ENCODE measurements at regions not wholly inside any gene's neighbourhood (a gene's known extent, or its start where the extent isn't known, plus 50 kb on each side); places are given as distances from the start of the nearest gene placed in this dataset.
"Not testable (repeated sequence)": the region's sequence is repeated elsewhere in the genome, so short reads cannot be mapped to it uniquely, and the experiment has no call there.

DNA sequence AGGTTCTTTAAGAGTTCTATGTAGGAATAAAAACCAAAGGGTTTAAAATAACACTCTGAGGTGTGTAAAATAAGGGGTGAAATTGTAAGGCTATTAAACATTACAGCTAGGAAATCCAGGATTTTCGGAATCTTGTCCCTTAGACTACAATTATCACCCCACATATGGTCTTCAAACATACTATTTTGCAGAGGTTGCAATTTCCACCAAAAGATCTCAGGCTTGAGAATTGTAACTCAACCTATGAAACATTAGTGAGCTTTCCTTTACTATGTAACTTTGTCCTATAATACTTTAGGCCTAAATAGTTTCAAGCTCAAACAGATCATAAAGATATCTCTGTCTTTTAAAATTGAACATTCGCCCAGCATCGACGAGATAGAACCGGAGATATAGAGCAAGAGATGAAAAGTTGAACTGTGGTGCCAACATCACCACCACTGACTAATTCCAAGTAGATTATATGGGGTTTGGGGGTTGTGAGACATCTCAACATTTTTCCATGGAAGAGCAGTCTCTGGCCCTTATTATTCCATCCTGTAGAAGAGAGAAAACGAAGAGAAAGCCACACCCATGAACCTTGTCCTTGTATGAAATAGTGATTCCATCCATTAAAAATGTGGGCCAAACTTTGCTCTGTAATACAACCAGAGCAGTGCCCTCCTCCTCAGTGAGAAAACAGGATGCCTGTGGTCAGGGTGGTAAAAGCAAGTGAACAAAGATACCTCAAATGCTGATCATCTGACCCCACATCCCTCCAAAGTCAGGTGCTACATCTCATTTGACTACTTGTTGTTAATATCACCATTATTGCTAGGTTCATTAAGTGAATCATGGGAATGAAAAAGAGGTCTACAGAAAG lies 284.5 kb upstream of the GJE1 start:
- peaks cover 8% of the 10 kb centered on the region for H3K36me3 Mint-ChIP-seq (ENCODE audit: low read depth)
- peaks cover 31% of the 10 kb centered on the region for H3K4me1 Mint-ChIP-seq (ENCODE audit: low read depth)
- POLR2A ChIA-PET = no interaction called here
- H3K4me3 Mint-ChIP-seq = peak overlapping the region; percentile 32
- no peaks in the 10 kb centered on the region for H3K9me3 Mint-ChIP-seq (ENCODE audit: insufficient read depth)
- peak; percentile 69 for DNase-seq
- H3K27ac Mint-ChIP-seq = peak overlapping the region; percentile 57
- H3K27me3 Mint-ChIP-seq (ENCODE audit: low read depth) = no peaks in the 10 kb centered on the region
- CTCF ChIA-PET = no interaction called here
- ATAC-seq = peak; percentile 82

DNA sequence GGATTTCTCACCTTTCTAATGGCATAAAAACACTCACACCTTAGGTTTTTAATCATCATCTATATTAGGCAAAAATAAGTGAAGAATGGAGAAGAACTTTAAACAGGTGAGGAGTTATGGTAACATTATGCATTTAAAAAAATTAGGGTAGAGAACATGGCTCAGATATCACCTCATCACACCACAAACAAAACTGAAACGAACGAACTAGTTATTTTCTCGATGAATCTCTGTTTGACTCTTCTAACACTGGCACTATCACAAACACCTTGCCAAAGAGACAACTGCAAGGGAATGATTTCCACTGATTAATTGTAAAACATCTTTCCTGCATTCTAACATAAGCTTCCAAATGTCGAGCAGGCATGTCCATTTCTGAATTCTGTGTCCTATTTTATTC lies 286.1 kb upstream of the GJE1 start:
- DNase-seq (no peak), ATAC-seq (no peak)
- peaks cover 8% of the 10 kb centered on the region for H3K36me3 Mint-ChIP-seq (ENCODE audit: low read depth)
- H3K9me3 Mint-ChIP-seq (ENCODE audit: insufficient read depth) = no peaks in the 10 kb centered on the region
- POLR2A ChIA-PET = no interaction called here
- H3K27me3 Mint-ChIP-seq (ENCODE audit: low read depth) = no peaks in the 10 kb centered on the region
- peak overlapping the region; percentile 4 for H3K27ac Mint-ChIP-seq
- no peak overlapping the region for H3K4me3 Mint-ChIP-seq
- H3K4me1 Mint-ChIP-seq (ENCODE audit: low read depth) = peaks cover 31% of the 10 kb centered on the region
- CTCF ChIA-PET = no interaction called here

DNA sequence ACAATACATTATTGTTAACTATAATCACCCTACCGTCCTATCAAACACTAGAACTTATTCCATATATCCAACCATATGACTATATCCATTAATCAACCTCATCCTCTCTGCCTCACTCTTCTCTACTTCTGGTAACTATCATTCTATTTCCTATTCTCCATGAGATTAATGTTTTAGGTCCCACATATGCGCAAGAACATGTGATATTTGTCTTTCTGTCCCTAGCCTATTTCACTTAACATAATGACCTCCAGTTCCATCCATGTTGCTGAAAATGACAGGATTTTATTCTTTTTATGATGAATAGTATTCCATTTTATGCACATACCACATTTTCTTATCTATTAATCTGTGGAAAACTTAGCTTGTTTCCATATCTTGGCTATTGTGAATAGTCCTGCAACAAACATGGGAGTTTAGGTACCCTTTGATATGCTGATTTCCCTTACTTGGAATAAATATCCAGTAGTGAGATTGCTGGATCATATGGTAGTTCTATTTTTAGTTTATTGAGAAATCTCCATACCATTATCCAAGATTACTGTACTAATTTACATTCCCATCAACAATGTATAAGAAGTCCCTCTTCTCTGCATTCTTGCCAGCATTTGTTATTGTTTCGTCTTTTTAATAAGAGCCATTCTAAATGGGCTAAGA lies 289.4 kb upstream of the GJE1 start:
- POLR2A ChIA-PET = no interaction called here
- H3K4me3 Mint-ChIP-seq = no peak overlapping the region
- no peak for ATAC-seq
- H3K27me3 Mint-ChIP-seq (ENCODE audit: low read depth) = no peaks in the 10 kb centered on the region
- CTCF ChIA-PET = no interaction called here
- H3K36me3 Mint-ChIP-seq (ENCODE audit: low read depth) = peaks cover 3% of the 10 kb centered on the region
- H3K4me1 Mint-ChIP-seq (ENCODE audit: low read depth) = peaks cover 20% of the 10 kb centered on the region
- no peak for DNase-seq
- H3K9me3 Mint-ChIP-seq (ENCODE audit: insufficient read depth) = no peaks in the 10 kb centered on the region
- H3K27ac Mint-ChIP-seq = no peak overlapping the region

DNA sequence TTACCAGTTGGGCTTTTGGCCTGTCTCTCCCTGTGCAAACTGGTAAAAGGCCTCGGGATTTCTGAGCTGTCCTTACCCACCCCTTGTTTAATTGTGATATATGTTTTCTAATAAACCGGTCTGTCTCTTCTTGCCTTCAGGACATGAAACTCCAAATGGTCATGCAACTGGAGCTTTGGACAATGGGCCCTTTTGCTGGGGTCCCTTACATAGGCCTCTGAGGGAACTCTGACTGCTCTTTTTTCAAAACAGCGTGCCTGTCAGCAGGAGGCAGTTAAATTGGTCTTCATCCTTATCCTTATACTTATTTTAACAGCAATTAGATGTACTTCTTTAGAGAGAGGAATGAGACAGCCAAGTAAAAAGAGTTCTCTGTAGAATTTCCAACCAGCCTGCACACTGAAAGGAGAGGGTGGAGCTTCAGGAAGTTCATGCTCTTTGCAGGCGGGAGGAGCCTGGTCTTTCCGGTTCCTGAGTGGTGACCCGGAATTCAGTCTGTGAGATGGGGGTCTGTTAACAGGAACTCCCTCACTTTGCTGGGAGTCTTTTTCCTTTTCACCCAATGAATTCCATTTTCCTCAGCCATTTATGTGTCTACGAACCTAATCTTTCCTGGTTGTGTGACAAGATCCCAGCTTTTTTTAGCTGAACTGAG lies 299.6 kb upstream of the GJE1 start:
- H3K36me3 Mint-ChIP-seq (ENCODE audit: low read depth) = no peaks in the 10 kb centered on the region
- ATAC-seq (no peak), DNase-seq (no peak)
- no peak overlapping the region for H3K4me3 Mint-ChIP-seq
- no peak overlapping the region for H3K27ac Mint-ChIP-seq
- H3K9me3 Mint-ChIP-seq (ENCODE audit: insufficient read depth) = no peaks in the 10 kb centered on the region
- no peaks in the 10 kb centered on the region for H3K27me3 Mint-ChIP-seq (ENCODE audit: low read depth)
- H3K4me1 Mint-ChIP-seq (ENCODE audit: low read depth) = no peaks in the 10 kb centered on the region
- ChIA-PET CTCF (no interaction called here), POLR2A (no interaction called here)

DNA sequence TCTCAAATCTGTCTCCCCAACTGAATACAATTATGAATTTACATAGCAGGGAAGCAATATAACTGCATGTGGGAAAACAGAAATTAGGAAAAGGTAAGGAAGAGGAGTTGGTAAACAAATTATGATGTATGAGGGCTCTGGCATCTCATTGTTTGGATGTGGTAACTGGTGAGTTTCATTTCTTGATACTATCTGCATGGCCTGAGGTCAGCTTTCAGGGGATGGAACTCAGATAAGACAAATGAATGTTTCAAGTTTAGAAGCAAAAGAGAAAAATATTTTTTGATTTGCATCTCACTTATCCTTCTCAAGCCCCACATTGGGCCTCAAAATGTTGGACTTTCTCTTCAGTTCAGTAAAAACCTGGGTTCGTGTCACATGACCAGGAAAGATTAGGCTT lies 302.2 kb upstream of the GJE1 start:
- no peaks in the 10 kb centered on the region for H3K4me1 Mint-ChIP-seq (ENCODE audit: low read depth)
- no peak overlapping the region for H3K27ac Mint-ChIP-seq
- ChIA-PET CTCF (no interaction called here), POLR2A (no interaction called here)
- ATAC-seq (no peak), DNase-seq (no peak)
- H3K36me3 Mint-ChIP-seq (ENCODE audit: low read depth) = no peaks in the 10 kb centered on the region
- no peaks in the 10 kb centered on the region for H3K27me3 Mint-ChIP-seq (ENCODE audit: low read depth)
- no peak overlapping the region for H3K4me3 Mint-ChIP-seq
- no peaks in the 10 kb centered on the region for H3K9me3 Mint-ChIP-seq (ENCODE audit: insufficient read depth)

DNA sequence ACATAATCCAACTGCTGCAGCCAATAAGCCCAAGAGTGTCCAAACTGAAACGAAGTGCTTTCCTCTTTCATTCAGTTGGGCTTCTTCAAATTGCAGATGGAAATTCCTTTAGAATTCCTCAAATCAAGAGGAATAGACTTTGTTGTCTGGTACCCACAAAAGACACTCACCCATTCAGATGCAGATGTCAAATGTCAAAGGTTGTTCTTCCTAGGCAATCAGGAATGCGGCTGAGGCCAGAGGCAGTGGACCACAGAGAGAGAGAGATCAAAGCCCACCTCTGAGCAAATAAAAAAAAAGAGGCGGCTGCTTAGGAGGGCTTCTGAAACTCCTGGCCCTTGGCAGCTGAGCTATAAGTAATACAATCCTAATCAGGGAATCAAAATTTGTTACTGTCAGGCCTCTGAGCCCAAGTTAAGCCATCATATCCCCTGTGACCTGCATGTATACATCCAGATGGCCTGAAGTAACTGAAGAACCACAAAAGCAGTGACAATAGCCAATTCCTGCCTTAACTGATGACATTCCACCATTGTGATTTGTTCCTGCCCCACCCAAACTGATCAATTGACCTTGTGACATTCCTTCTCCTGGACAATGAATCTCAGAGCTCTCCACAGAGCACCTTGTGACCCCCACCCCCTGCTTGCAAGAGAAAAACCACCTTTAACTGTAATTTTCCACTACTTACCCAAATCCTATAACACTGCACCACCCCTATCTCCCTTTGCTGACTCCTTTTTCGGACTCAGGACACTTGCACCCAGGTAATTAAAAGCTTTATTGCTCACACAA lies 303.0 kb upstream of the GJE1 start:
- Mint-ChIP-seq H3K27ac (no peak overlapping the region), H3K4me1 (ENCODE audit: low read depth) (no peaks in the 10 kb centered on the region), H3K27me3 (ENCODE audit: low read depth) (no peaks in the 10 kb centered on the region), H3K4me3 (no peak overlapping the region), H3K9me3 (ENCODE audit: insufficient read depth) (no peaks in the 10 kb centered on the region), H3K36me3 (ENCODE audit: low read depth) (no peaks in the 10 kb centered on the region)
- no peak for DNase-seq
- ChIA-PET CTCF (no interaction called here), POLR2A (no interaction called here)
- ATAC-seq = no peak

DNA sequence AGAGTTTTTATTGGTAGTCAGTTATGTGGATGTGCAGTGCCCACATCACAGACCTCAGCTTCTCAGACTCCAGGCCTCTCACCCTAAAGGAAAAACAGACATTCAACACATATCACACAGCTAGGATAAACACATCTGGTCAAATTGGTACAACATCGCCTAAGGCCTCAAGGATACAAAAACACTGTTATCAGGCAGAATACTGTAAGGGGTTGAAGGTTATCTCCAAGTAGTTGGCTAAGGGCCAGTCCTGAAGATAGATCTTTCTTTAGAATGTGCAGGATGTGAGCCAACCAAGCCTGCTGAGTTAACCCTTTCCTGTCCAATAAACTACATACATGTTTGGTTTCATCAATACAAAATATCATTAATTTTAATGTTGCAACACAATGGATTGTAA lies 308.4 kb upstream of the GJE1 start:
- ChIA-PET POLR2A (no interaction called here), CTCF (no interaction called here)
- no peak overlapping the region for H3K4me3 Mint-ChIP-seq
- no peaks in the 10 kb centered on the region for H3K4me1 Mint-ChIP-seq (ENCODE audit: low read depth)
- H3K9me3 Mint-ChIP-seq (ENCODE audit: insufficient read depth) = peaks cover 8% of the 10 kb centered on the region
- ATAC-seq (no peak), DNase-seq (no peak)
- no peak overlapping the region for H3K27ac Mint-ChIP-seq
- H3K36me3 Mint-ChIP-seq (ENCODE audit: low read depth) = no peaks in the 10 kb centered on the region
- no peaks in the 10 kb centered on the region for H3K27me3 Mint-ChIP-seq (ENCODE audit: low read depth)

DNA sequence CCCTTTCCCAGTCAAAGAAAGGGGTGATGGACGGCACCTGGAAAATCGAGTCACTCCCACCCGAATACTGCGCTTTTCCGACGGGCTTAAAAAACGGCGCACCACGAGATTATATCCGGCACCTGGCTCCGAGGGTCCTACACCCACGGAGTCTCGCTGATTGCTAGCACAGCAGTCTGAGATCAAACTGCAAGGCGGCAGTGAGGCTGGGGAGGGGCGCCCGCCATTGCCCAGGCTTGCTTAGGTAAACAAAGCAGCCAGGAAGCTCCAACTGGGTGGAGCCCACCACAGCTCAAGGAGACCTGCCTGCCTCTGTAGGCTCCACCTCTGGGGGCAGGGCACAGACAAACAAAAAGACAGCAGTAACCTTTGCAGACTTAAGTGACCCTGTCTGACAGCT lies 317.7 kb upstream of the GJE1 start:
- H3K9me3 Mint-ChIP-seq (ENCODE audit: insufficient read depth); H3K27me3 Mint-ChIP-seq (ENCODE audit: low read depth); ATAC-seq; DNase-seq; POLR2A ChIA-PET; H3K36me3 Mint-ChIP-seq (ENCODE audit: low read depth); H3K4me3 Mint-ChIP-seq; CTCF ChIA-PET; H3K27ac Mint-ChIP-seq; H3K4me1 Mint-ChIP-seq (ENCODE audit: low read depth): not testable (repeated sequence)

DNA sequence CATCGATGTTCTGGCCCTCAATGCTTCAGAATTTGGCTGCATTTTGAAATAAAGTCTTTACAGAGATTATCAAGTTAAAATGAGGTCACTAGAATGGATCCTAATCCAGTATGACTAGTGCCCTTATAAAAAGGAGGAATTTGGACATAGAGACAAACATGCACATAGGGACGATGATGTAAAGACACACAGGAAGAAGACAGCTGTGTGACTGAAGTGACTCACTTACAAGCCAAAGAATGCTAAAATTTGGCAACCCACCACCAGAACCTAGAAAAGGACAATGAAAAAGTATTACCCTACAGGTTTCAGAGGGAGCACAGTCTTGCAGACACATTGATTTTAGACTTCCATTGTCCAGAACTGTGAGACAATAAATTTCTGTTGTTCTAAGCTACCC lies 322.8 kb upstream of the GJE1 start:
- H3K27me3 Mint-ChIP-seq (ENCODE audit: low read depth) = no peaks in the 10 kb centered on the region
- H3K9me3 Mint-ChIP-seq (ENCODE audit: insufficient read depth) = no peaks in the 10 kb centered on the region

DNA sequence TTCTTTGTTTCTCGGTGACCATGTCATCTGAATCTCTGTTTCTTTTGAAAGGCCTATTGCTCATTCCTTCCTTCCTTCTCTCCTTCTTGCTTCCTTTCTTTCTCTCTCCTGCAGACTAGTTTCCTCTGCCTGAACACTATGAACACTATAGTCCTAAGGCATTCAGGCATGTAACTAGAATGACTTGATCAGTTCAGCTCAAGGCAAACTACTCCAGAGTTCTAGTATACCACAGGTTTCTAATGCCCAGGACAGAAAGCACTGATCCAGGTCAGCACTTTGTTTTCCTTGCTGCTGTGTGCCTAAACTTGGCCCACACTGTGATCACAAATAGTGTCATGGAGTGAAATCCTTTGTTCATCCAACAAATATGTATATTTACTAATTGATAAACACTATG lies 324.1 kb upstream of the GJE1 start:
- no peaks in the 10 kb centered on the region for H3K4me1 Mint-ChIP-seq (ENCODE audit: low read depth)
- H3K27me3 Mint-ChIP-seq (ENCODE audit: low read depth) = no peaks in the 10 kb centered on the region
- CTCF ChIA-PET = no interaction called here
- no peaks in the 10 kb centered on the region for H3K9me3 Mint-ChIP-seq (ENCODE audit: insufficient read depth)
- ATAC-seq = no peak
- no peak overlapping the region for H3K4me3 Mint-ChIP-seq
- DNase-seq = no peak
- H3K27ac Mint-ChIP-seq = no peak overlapping the region
- POLR2A ChIA-PET = no interaction called here
- no peaks in the 10 kb centered on the region for H3K36me3 Mint-ChIP-seq (ENCODE audit: low read depth)

More for the DNA sequence above, 322.8 kb upstream of the GJE1 start:
- Mint-ChIP-seq H3K4me1 (ENCODE audit: low read depth) (no peaks in the 10 kb centered on the region), H3K27ac (no peak overlapping the region), H3K4me3 (no peak overlapping the region), H3K36me3 (ENCODE audit: low read depth) (no peaks in the 10 kb centered on the region)
- ChIA-PET CTCF (no interaction called here), POLR2A (no interaction called here)
- no peak for ATAC-seq
- no peak for DNase-seq

DNA sequence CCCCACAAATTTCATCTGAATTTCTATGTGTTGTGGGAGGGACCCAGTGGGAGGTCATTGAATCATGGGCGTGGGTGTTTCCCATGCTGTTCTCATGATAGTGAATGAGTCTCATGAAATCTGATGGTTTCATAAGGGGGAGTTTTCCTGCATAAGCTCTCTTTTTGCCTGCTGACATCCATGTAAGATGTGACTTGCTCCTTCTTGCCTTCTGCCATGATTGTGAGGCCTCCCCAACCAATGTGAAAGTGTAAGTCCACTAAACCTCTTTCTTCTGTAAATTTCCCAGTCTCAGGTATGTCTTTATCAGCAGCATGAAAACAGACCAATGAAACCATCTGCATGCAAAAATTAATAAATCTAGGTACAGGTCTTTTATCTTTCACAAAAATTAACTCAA lies 331.8 kb upstream of the GJE1 start:
- H3K27me3 Mint-ChIP-seq (ENCODE audit: low read depth); H3K4me1 Mint-ChIP-seq (ENCODE audit: low read depth); H3K9me3 Mint-ChIP-seq (ENCODE audit: insufficient read depth); H3K27ac Mint-ChIP-seq; H3K36me3 Mint-ChIP-seq (ENCODE audit: low read depth); DNase-seq; CTCF ChIA-PET; H3K4me3 Mint-ChIP-seq; ATAC-seq; POLR2A ChIA-PET: not testable (repeated sequence)

DNA sequence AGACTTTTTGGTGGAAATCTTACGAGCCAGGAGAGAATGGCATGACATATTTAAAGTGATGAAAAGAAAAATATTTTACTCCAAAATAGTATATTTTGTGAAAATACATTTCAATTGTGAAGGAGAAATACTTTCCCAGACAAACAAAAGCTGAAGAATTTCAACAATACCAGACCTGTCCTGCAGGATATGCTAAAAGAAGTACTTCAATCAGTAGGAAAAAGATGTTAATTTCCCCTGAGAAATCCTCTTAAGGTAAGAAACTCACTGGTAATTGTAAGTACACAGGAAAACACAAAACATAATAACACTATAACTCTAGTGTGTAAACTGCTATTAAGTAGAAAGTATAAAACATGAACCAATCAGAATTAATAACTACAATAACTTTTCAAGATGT lies 341.8 kb upstream of the GJE1 start:
- ChIA-PET CTCF (no interaction called here), POLR2A (no interaction called here)
- no peak for ATAC-seq
- Mint-ChIP-seq H3K9me3 (ENCODE audit: insufficient read depth) (no peaks in the 10 kb centered on the region), H3K4me3 (no peak overlapping the region), H3K36me3 (ENCODE audit: low read depth) (no peaks in the 10 kb centered on the region), H3K27me3 (ENCODE audit: low read depth) (no peaks in the 10 kb centered on the region), H3K4me1 (ENCODE audit: low read depth) (no peaks in the 10 kb centered on the region), H3K27ac (no peak overlapping the region)
- DNase-seq = no peak

Data from activated CD8-positive, alpha-beta T cell treated with anti-CD3 and anti-CD28 coated beads, Interleukin-2, amount 10 ng/mL, durations not matched to agents 7 days and 5 days (primary cell).